HG03025 (cell line): ENCODE measurements at regions not wholly inside any gene's neighbourhood (a gene's known extent, or its start where the extent isn't known, plus 50 kb on each side); places are given as distances from the start of the nearest gene placed in this dataset.

ENCODE experiments used
- ATAC-seq: cut with Tn5 transposase; IDR thresholded peaks from one replicate; pipeline ENCODE4 v1.9.1; 2021; ENCODE audit warnings: mild to moderate bottlenecking, moderate library complexity; ENCODE audit not compliant: unreplicated experiment, low FRiP score

GRCh38 chr4:125891597-125892258 is 577.0 kb downstream of the FAT4 start:
- ATAC-seq = no peak

- ATAC-seq = no peak
These were observed 590.0 kb downstream of the FAT4 start for GRCh38 chr4:125904802-125905201.

- ATAC-seq = no peak
These were observed 596.3 kb downstream of the FAT4 start for GRCh38 chr4:125911058-125911457.

GRCh38 chr4:125911481-125911880 is 596.7 kb downstream of the FAT4 start:
- no peak for ATAC-seq

- no peak for ATAC-seq
These were observed 602.8 kb downstream of the FAT4 start for GRCh38 chr4:125917559-125917958.

- no peak for ATAC-seq
These were observed 613.9 kb downstream of the FAT4 start for GRCh38 chr4:125928652-125929051.

- ATAC-seq = no peak
These were observed 623.8 kb downstream of the FAT4 start for GRCh38 chr4:125938541-125938940.

GRCh38 chr4:125940426-125940825 is 625.7 kb downstream of the FAT4 start:
- ATAC-seq = no peak

GRCh38 chr4:125944966-125945365 is 630.2 kb downstream of the FAT4 start:
- no peak for ATAC-seq

GRCh38 chr4:125948021-125948420 is 633.3 kb downstream of the FAT4 start:
- no peak for ATAC-seq

- no peak for ATAC-seq
These were observed 636.6 kb downstream of the FAT4 start for GRCh38 chr4:125951261-125951887.

GRCh38 chr4:125952631-125953030 is 637.9 kb downstream of the FAT4 start:
- ATAC-seq = no peak

- ATAC-seq = no peak
These were observed 641.5 kb downstream of the FAT4 start for GRCh38 chr4:125956276-125956675.

GRCh38 chr4:125958519-125958918 is 643.8 kb downstream of the FAT4 start:
- ATAC-seq = no peak

GRCh38 chr4:125961626-125962025 is 646.9 kb downstream of the FAT4 start:
- no peak for ATAC-seq

- ATAC-seq = no peak
These were observed 661.2 kb downstream of the FAT4 start for GRCh38 chr4:125975861-125976397.

- no peak for ATAC-seq
These were observed 665.2 kb downstream of the FAT4 start for GRCh38 chr4:125979950-125980349.

- ATAC-seq = no peak
These were observed 668.4 kb downstream of the FAT4 start for GRCh38 chr4:125983168-125983567.

- no peak for ATAC-seq
These were observed 671.1 kb downstream of the FAT4 start for GRCh38 chr4:125985856-125986255.

GRCh38 chr4:125986307-125986706 is 671.6 kb downstream of the FAT4 start:
- no peak for ATAC-seq

GRCh38 chr4:125988464-125988863 is 673.7 kb downstream of the FAT4 start:
- ATAC-seq = no peak

GRCh38 chr4:125991398-125991797 is 676.6 kb downstream of the FAT4 start:
- no peak for ATAC-seq
